ENCODE measurements at regions not wholly inside any gene's neighbourhood (a gene's known extent, or its start where the extent isn't known, plus 50 kb on each side); places are given as distances from the start of the nearest gene placed in this dataset.

- no peak overlapping the region for H3K14ac ChIP-seq (replicated peaks; ENCODE audit: low read depth, low read length)
- intact Hi-C loops (cut with micrococcal nuclease) (no loop called here), dilution Hi-C loops (cut with HindIII; ENCODE audit: low sequenced_read_pairs, unreplicated experiment) (no loop called here), in situ Hi-C loops (cut with MboI; ENCODE audit: low sequenced_read_pairs) (no loop called here)
- H4K20me1 ChIP-seq (ENCODE audit: insufficient read depth, low read length): no peaks in the 10 kb centered on the region
- H4K91ac ChIP-seq (ENCODE audit: insufficient read depth, low read depth, low read length): no peak overlapping the region
- H4K5ac ChIP-seq (ENCODE audit: low read depth, low read length): no peak overlapping the region
- BruUV-seq (replicated peaks): no TSS peak
- no peak overlapping the region for H3K56ac ChIP-seq (ENCODE audit: extremely low read depth, insufficient read depth, low read length)
- no peaks in the 10 kb centered on the region for H3K9me1 ChIP-seq (ENCODE audit: insufficient read depth, low read length)
- no peak overlapping the region for H3K4me3 ChIP-seq (ENCODE audit: insufficient read depth, low read depth, low read length)
- ChIA-PET POLR2A (ENCODE audit: unreplicated experiment) (no interaction called here), CTCF (interaction anchor here (0.6 kb wide), 1 partner anchor 799 kb away, joined by 10 read pairs; no protein-coding TSS in a partner anchor)
- H3K18ac ChIP-seq (ENCODE audit: low read depth, low read length): no peak overlapping the region
- no peak overlapping the region for H2AFZ ChIP-seq (replicated peaks; ENCODE audit: low read length, poor library complexity)
- H2BK5ac ChIP-seq (ENCODE audit: low read depth, low read length, poor library complexity, severe bottlenecking): no peak overlapping the region
- H2BK20ac ChIP-seq (ENCODE audit: low read depth, low read length): no peak overlapping the region
- TF ChIP-seq NFE2L2 (IDR thresholded peaks at IDR 0.05; ENCODE audit: low read depth, low read length) (no peak), USF2 (IDR thresholded peaks at IDR 0.05; ENCODE audit: low read depth, low read length) (no peak), SMC3 (IDR thresholded peaks at IDR 0.05; ENCODE audit: low read depth, low read length) (no peak), CHD1 (IDR thresholded peaks at IDR 0.05; ENCODE audit: low read depth, low read length) (no peak), CEBPB (IDR thresholded peaks at IDR 0.05; ENCODE audit: low read depth, low read length) (no peak)
- TF ChIP-seq, protein P1, sequence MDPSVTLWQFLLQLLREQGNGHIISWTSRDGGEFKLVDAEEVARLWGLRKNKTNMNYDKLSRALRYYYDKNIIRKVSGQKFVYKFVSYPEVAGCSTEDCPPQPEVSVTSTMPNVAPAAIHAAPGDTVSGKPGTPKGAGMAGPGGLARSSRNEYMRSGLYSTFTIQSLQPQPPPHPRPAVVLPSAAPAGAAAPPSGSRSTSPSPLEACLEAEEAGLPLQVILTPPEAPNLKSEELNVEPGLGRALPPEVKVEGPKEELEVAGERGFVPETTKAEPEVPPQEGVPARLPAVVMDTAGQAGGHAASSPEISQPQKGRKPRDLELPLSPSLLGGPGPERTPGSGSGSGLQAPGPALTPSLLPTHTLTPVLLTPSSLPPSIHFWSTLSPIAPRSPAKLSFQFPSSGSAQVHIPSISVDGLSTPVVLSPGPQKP (IDR thresholded peaks at IDR 0.05; ENCODE audit: borderline replicate concordance, low read depth, low read length): no peak
- H3K4ac ChIP-seq (ENCODE audit: low read depth, low read length): no peak overlapping the region
- no peak overlapping the region for H3K23ac ChIP-seq (ENCODE audit: low read depth, low read length)
- H3K79me1 ChIP-seq (ENCODE audit: low read depth in 1 of 2, low read length in 2 of 2): no peaks in the 10 kb centered on the region
- no peak overlapping the region for H3K4me2 ChIP-seq (ENCODE audit: low read depth, low read length)
- no peak overlapping the region for H4K8ac ChIP-seq (ENCODE audit: low read depth in 2 of 2, low read length in 2 of 2)
- no peak overlapping the region for H2AK5ac ChIP-seq (ENCODE audit: low read depth, low read length)
- H2BK15ac ChIP-seq (ENCODE audit: low read depth, low read length): no peak overlapping the region
- DNase-seq (no peak), ATAC-seq (ENCODE audit: low read depth) (no peak)
- no peaks in the 10 kb centered on the region for H3K36me3 ChIP-seq (ENCODE audit: control insufficient read depth, insufficient read depth, low read length)
- H3K9me3 ChIP-seq (ENCODE audit: control insufficient read depth, insufficient read depth, low read length): no peaks in the 10 kb centered on the region
- WGBS, 2 experiments (ENCODE audit: extremely low coverage in 2 of 2, insufficient read length in 1 of 2): no CpG with 5 or more reads among the region's 1 CpG
- H2AK9ac ChIP-seq (replicated peaks; ENCODE audit: low read depth, low read length, poor library complexity): no peak overlapping the region
- H3K27ac ChIP-seq (ENCODE audit: insufficient read depth, low read length): no peak overlapping the region
- H3K27me3 ChIP-seq (ENCODE audit: control insufficient read depth, insufficient read depth, low read length): no peaks in the 10 kb centered on the region
- H3K4me1 ChIP-seq (ENCODE audit: control insufficient read depth, insufficient read depth, low read length): no peaks in the 10 kb centered on the region
- H2BK120ac ChIP-seq (ENCODE audit: low read depth, low read length): no peak overlapping the region
- H3K9ac ChIP-seq (ENCODE audit: low read depth, low read length): no peak overlapping the region
Observed at GRCh38 chrX:124887572-124887971, 432.1 kb upstream of the TEX13C start.
